Esophagus squamous epithelium (tissue), 4 donors: ENCODE measurements at regions not wholly inside any gene's neighbourhood (a gene's known extent, or its start where the extent isn't known, plus 50 kb on each side); places are given as distances from the start of the nearest gene placed in this dataset.

Experiments
- CTCF ChIP-seq, 6 experiments: fragments of 450-650 bp in 4 of 6; fragments of 200-600 bp in 2 of 6; sonication (generic) in 2 of 6; IDR thresholded peaks; one replicate each; pipeline ENCODE4 v1.5.1; 2016 to 2019; ENCODE audit warnings: antibody characterized with exemption in 6 of 6, mild to moderate bottlenecking in 4 of 6, moderate library complexity in 4 of 6
- POLR2A ChIP-seq, 4 donors: fragments of 450-650 bp; IDR thresholded peaks; one replicate each; pipeline ENCODE4 v1.6.1; 2017; ENCODE audit warnings: antibody characterized with exemption in 4 of 4, mild to moderate bottlenecking in 4 of 4, moderate library complexity in 3 of 4

- TF ChIP-seq CTCF (IDR thresholded peaks at IDR 0.05) (no peak), POLR2A (IDR thresholded peaks at IDR 0.05) (no peak)
These were observed 124.2 kb upstream of the FSTL4 start for GRCh38 chr5:133736512-133736911.
